A673 (cell line): ENCODE measurements at regions not wholly inside any gene's neighbourhood (a gene's known extent, or its start where the extent isn't known, plus 50 kb on each side); places are given as distances from the start of the nearest gene placed in this dataset.

Experiments used
- BruUV-seq: library from RNA; stranded (reverse); fragments of 400-500 nt; replicated peaks from 2 replicates; lab custom pipeline; 2021; lab: Mats Ljungman, UMichigan
- CTCF ChIA-PET: fragments of 300-600 bp; sonication (Branson Sonifier 250); formaldehyde crosslinking; loops from one replicate; lab custom pipeline; 2022; ENCODE audit warnings: antibody characterized with exemption; lab: Charles Lee
- POLR2A ChIA-PET: fragments of 300-600 bp; sonication (Branson Sonifier 250); formaldehyde crosslinking; loops from one replicate; lab custom pipeline; 2022; ENCODE audit warnings: antibody characterized with exemption; ENCODE audit not compliant: low non-redundant PET; lab: Charles Lee
- DNase-seq: peaks from one replicate; pipeline ENCODE4 v3.0.0-alpha.2; 2015; ENCODE audit warnings: low spot score
- H3K27ac ChIP-seq: fragments of 200-600 bp; sonication (generic); 2 replicates; pipeline ENCODE4 v1.5.1; 2016; ENCODE audit warnings: mixed run types, low read depth, mild to moderate bottlenecking, mixed read lengths, antibody characterized with exemption, low read length; ENCODE audit not compliant: poor library complexity, severe bottlenecking
- H3K27me3 ChIP-seq: fragments of 200-600 bp; sonication (generic); replicated peaks from 2 replicates; pipeline ENCODE4 v1.6.1; 2017; ENCODE audit warnings: mixed run types, low read depth, mild to moderate bottlenecking, mixed read lengths, antibody characterized with exemption, low read length; ENCODE audit not compliant: insufficient read depth, poor library complexity
- H3K36me3 ChIP-seq: fragments of 200-600 bp; sonication (generic); 2 replicates; pipeline ENCODE4 v1.6.1; 2016; ENCODE audit warnings: mixed run types, mild to moderate bottlenecking, mixed read lengths, antibody characterized with exemption, low read length; ENCODE audit not compliant: insufficient read depth, poor library complexity, severe bottlenecking
- H3K4me1 ChIP-seq: fragments of 200-600 bp; sonication (generic); 2 replicates; pipeline ENCODE4 v1.6.1; 2017; ENCODE audit warnings: mixed run types, mild to moderate bottlenecking, mixed read lengths, antibody characterized with exemption, low read length; ENCODE audit not compliant: insufficient read depth, poor library complexity, severe bottlenecking
- H3K4me3 ChIP-seq: fragments of 200-600 bp; sonication (generic); 2 replicates; pipeline ENCODE4 v1.5.1; 2016; ENCODE audit warnings: low read depth, mixed run types, mild to moderate bottlenecking, mixed read lengths, low read length; ENCODE audit not compliant: poor library complexity, severe bottlenecking
- H3K9me3 ChIP-seq: fragments of 200-600 bp; sonication (generic); 2 replicates; pipeline ENCODE4 v1.6.1; 2016; ENCODE audit warnings: mixed run types, low read depth, mild to moderate bottlenecking, mixed read lengths, antibody characterized with exemption, low read length; ENCODE audit not compliant: poor library complexity, severe bottlenecking
- CTCF ChIP-seq: fragments of 300-800, 200-600 bp; sonication (generic); conservative IDR thresholded peaks from 2 replicates; pipeline ENCODE4 v1.5.1; 2017; ENCODE audit warnings: low read depth, mild to moderate bottlenecking, antibody characterized with exemption, low read length, moderate library complexity, mixed read lengths
- EZH2 ChIP-seq: fragments of 200-600 bp; sonication (generic); IDR thresholded peaks from 2 replicates; pipeline ENCODE4 v1.6.1; 2017; ENCODE audit warnings: borderline replicate concordance, low read depth, mild to moderate bottlenecking, mixed read lengths, antibody characterized with exemption, low read length; ENCODE audit not compliant: poor library complexity, severe bottlenecking
- intact Hi-C: fragments of 100-400 bp; cut with micrococcal nuclease; formaldehyde crosslinking; loops from one replicate; pipeline ENCODE4 v1.10.0; 2022; ENCODE audit not compliant: unreplicated experiment

- no peak overlapping the region for H3K4me3 ChIP-seq
- DNase-seq = peak; percentile 44
- TF ChIP-seq EZH2 (no peak), CTCF (no peak)
- H3K36me3 ChIP-seq = no peaks in the 10 kb centered on the region
- no peak overlapping the region for H3K27ac ChIP-seq
- no peaks in the 10 kb centered on the region for H3K27me3 ChIP-seq
- BruUV-seq = no TSS peak
- ChIA-PET POLR2A (interaction anchor here (0.6 kb wide), 1 partner anchor 19 kb away, joined by 3 read pairs; no protein-coding TSS in a partner anchor), CTCF (no interaction called here)
- intact Hi-C loops = no loop called here
- H3K9me3 ChIP-seq = peaks cover 19% of the 10 kb centered on the region
- H3K4me1 ChIP-seq = peaks cover 24% of the 10 kb centered on the region
These were observed 1056.6 kb upstream of the NXPH2 start for GRCh38 chr2:139836769-139837168.

GRCh38 chr2:139835101-139835500, 1054.9 kb upstream of the NXPH2 start:
- peak; percentile 71 for DNase-seq
- Histone ChIP-seq H3K4me3 (no peak overlapping the region), H3K9me3 (peaks cover 5% of the 10 kb centered on the region), H3K4me1 (peaks cover 24% of the 10 kb centered on the region), H3K27me3 (no peaks in the 10 kb centered on the region), H3K27ac (peak overlapping the region; percentile 13), H3K36me3 (no peaks in the 10 kb centered on the region)
- TF ChIP-seq EZH2 (no peak), CTCF (no peak)
- POLR2A ChIA-PET = no interaction called here
- CTCF ChIA-PET = no interaction called here
- intact Hi-C loops = no loop called here
- BruUV-seq = no TSS peak

- ChIA-PET POLR2A (no interaction called here), CTCF (no interaction called here)
- BruUV-seq = no TSS peak
- Histone ChIP-seq H3K27ac (no peak overlapping the region), H3K9me3 (no peaks in the 10 kb centered on the region), H3K27me3 (no peaks in the 10 kb centered on the region), H3K36me3 (no peaks in the 10 kb centered on the region), H3K4me1 (no peaks in the 10 kb centered on the region), H3K4me3 (no peak overlapping the region)
- intact Hi-C loops = no loop called here
- TF ChIP-seq CTCF = no peak
- TF ChIP-seq EZH2 = no peak
- DNase-seq = no peak
These were observed 1047.8 kb upstream of the NXPH2 start for GRCh38 chr2:139828011-139828410.
